CD4-positive, CD25-positive, alpha-beta regulatory T cell (primary cell): ENCODE measurements at regions not wholly inside any gene's neighbourhood (a gene's known extent, or its start where the extent isn't known, plus 50 kb on each side); places are given as distances from the start of the nearest gene placed in this dataset.
"Not testable (repeated sequence)": the region's sequence is repeated elsewhere in the genome, so short reads cannot be mapped to it uniquely, and the experiment has no call there.

Source experiments
- ATAC-seq, 2 donors: fragments of 150-1000 bp; cut with Tn5 transposase; one replicate each; pipeline ENCODE4 v1.10.0; 2021; ENCODE audit warnings: low read depth in 2 of 2, moderate number of reproducible peaks in 2 of 2, moderate library complexity in 1 of 2
- DNase-seq, 3 donors: peaks; one replicate each; pipeline versions ENCODE4 v3.0.0 to v3.0.0-alpha.2; 2012 to 2022; ENCODE audit warnings: mixed read lengths in 1 of 3
- H3K27ac ChIP-seq: one replicate; pipeline ENCODE4 v1.7.0; 2013; ENCODE audit warnings: mild to moderate bottlenecking, low read length; ENCODE audit not compliant: insufficient read depth, poor library complexity, severe bottlenecking
- H3K27me3 ChIP-seq: one replicate; pipeline ENCODE4 v1.7.0; 2013; ENCODE audit warnings: low read length; ENCODE audit not compliant: control insufficient read depth, insufficient read depth
- H3K36me3 ChIP-seq: one replicate; pipeline ENCODE4 v1.7.0; 2013; ENCODE audit warnings: mild to moderate bottlenecking, low read length, moderate library complexity; ENCODE audit not compliant: control insufficient read depth, insufficient read depth
- H3K4me1 ChIP-seq: 2 replicates; pipeline ENCODE4 v1.7.0; 2013; ENCODE audit warnings: mild to moderate bottlenecking, low read length; ENCODE audit not compliant: insufficient read depth, control insufficient read depth, poor library complexity, severe bottlenecking
- H3K4me3 ChIP-seq: one replicate; pipeline ENCODE4 v1.7.0; 2013; ENCODE audit warnings: low read depth, mild to moderate bottlenecking, low read length, moderate library complexity
- H3K9me3 ChIP-seq, 2 experiments: 1 replicate in 1 of 2; 2 replicates in 1 of 2; pipeline ENCODE4 v1.7.0; 2013; ENCODE audit warnings: low read length in 2 of 2, mild to moderate bottlenecking in 1 of 2, moderate library complexity in 1 of 2; ENCODE audit not compliant: control insufficient read depth in 2 of 2
- H3K27ac Mint-ChIP-seq, 3 donors: one replicate each; pipeline ENCODE4 v1.8.0; 2020 to 2022; ENCODE audit warnings: mild to moderate bottlenecking in 3 of 3, mixed read lengths in 3 of 3, moderate library complexity in 2 of 3
- H3K27me3 Mint-ChIP-seq: one replicate; pipeline ENCODE4 v1.8.0; 2022; ENCODE audit warnings: mild to moderate bottlenecking, mixed read lengths
- H3K36me3 Mint-ChIP-seq: one replicate; pipeline ENCODE4 v1.8.0; 2020; ENCODE audit warnings: mixed read lengths
- H3K4me1 Mint-ChIP-seq, 4 donors: one replicate each; pipeline ENCODE4 v1.8.0; 2020 to 2022; ENCODE audit warnings: mixed read lengths in 4 of 4, mild to moderate bottlenecking in 1 of 4
- H3K4me3 Mint-ChIP-seq, 4 donors: one replicate each; pipeline ENCODE4 v1.8.0; 2020 to 2022; ENCODE audit warnings: mild to moderate bottlenecking in 4 of 4, mixed read lengths in 4 of 4, moderate library complexity in 3 of 4
- H3K9me3 Mint-ChIP-seq, 7 donors: one replicate each; pipeline ENCODE4 v1.8.0; 2020 to 2022; ENCODE audit warnings: mixed read lengths in 7 of 7, mild to moderate bottlenecking in 3 of 7, moderate library complexity in 2 of 7

- not testable (repeated sequence) for H3K36me3 Mint-ChIP-seq, H3K4me3 Mint-ChIP-seq, H3K27ac ChIP-seq, H3K4me1 Mint-ChIP-seq, H3K27me3 ChIP-seq, H3K4me3 ChIP-seq, H3K4me1 ChIP-seq, ATAC-seq, H3K27ac Mint-ChIP-seq, H3K36me3 ChIP-seq, DNase-seq
- Mint-ChIP-seq H3K27me3 (peaks cover 12% of the 10 kb centered on the region), H3K9me3 (peaks cover 0 to 29% (median 7%) of the 10 kb centered on the region in 7 donors)
- peaks cover 3 to 19% of the 10 kb centered on the region in 2 experiments for H3K9me3 ChIP-seq
Observed at GRCh38 chr3:28156599-28156998, 84.8 kb upstream of the CMC1 start.

- peaks cover 9 to 20% (median 17%) of the 10 kb centered on the region in 4 donors for H3K4me1 Mint-ChIP-seq
- peaks cover 8% of the 10 kb centered on the region for H3K36me3 Mint-ChIP-seq
- H3K27ac Mint-ChIP-seq, result peak overlapping the region; percentile 35 to 98 (median 80)
- H3K4me3 Mint-ChIP-seq, result peak overlapping the region in 3 of 4 donors; percentile 13 to 70 (median 56)
- Histone ChIP-seq H3K27ac (no peak overlapping the region), H3K27me3 (peaks cover 2% of the 10 kb centered on the region), H3K4me3 (peak overlapping the region; percentile 56), H3K36me3 (no peaks in the 10 kb centered on the region), H3K9me3 (no peaks in the 10 kb centered on the region), H3K4me1 (peaks cover 6% of the 10 kb centered on the region)
- peaks cover 8% of the 10 kb centered on the region for H3K27me3 Mint-ChIP-seq
- DNase-seq (peak in 2 of 3 donors; percentile 36 to 79), ATAC-seq (peak; percentile 85 to 88)
- H3K9me3 Mint-ChIP-seq, result peaks cover 0 to 3% (median 0%) of the 10 kb centered on the region in 7 donors
Observed at GRCh38 chr3:28171962-28172361, 69.5 kb upstream of the CMC1 start.

GRCh38 chr3:28172748-28173147 lies 68.7 kb upstream of the CMC1 start:
- no peak for ATAC-seq
- peaks cover 9 to 20% (median 17%) of the 10 kb centered on the region in 4 donors for H3K4me1 Mint-ChIP-seq
- no peak overlapping the region for H3K27ac Mint-ChIP-seq
- H3K9me3 ChIP-seq, result no peaks in the 10 kb centered on the region
- peaks cover 2% of the 10 kb centered on the region for H3K27me3 ChIP-seq
- DNase-seq, result no peak
- H3K9me3 Mint-ChIP-seq, result peaks cover 0 to 3% (median 0%) of the 10 kb centered on the region in 7 donors
- H3K4me3 ChIP-seq, result no peak overlapping the region
- no peak overlapping the region for H3K27ac ChIP-seq
- H3K27me3 Mint-ChIP-seq, result peaks cover 8% of the 10 kb centered on the region
- H3K36me3 ChIP-seq, result no peaks in the 10 kb centered on the region
- H3K36me3 Mint-ChIP-seq, result peaks cover 8% of the 10 kb centered on the region
- peaks cover 6% of the 10 kb centered on the region for H3K4me1 ChIP-seq
- H3K4me3 Mint-ChIP-seq, result peak overlapping the region in 1 of 4 donors; percentile 10

- Mint-ChIP-seq H3K4me3 (peak overlapping the region in 1 of 4 donors; percentile 65), H3K36me3 (peaks cover 8% of the 10 kb centered on the region), H3K4me1 (peaks cover 9 to 20% (median 17%) of the 10 kb centered on the region in 4 donors), H3K9me3 (peaks cover 0 to 3% (median 0%) of the 10 kb centered on the region in 7 donors), H3K27ac (no peak overlapping the region), H3K27me3 (peaks cover 8% of the 10 kb centered on the region)
- H3K9me3 ChIP-seq, result no peaks in the 10 kb centered on the region
- ATAC-seq (no peak), DNase-seq (no peak)
- H3K4me3 ChIP-seq, result no peak overlapping the region
- peaks cover 2% of the 10 kb centered on the region for H3K27me3 ChIP-seq
- peaks cover 6% of the 10 kb centered on the region for H3K4me1 ChIP-seq
- H3K36me3 ChIP-seq, result no peaks in the 10 kb centered on the region
- no peak overlapping the region for H3K27ac ChIP-seq
Observed at GRCh38 chr3:28173836-28174235, 67.6 kb upstream of the CMC1 start.

- Mint-ChIP-seq H3K9me3 (peaks cover 0 to 4% (median 1%) of the 10 kb centered on the region in 7 donors), H3K36me3 (no peaks in the 10 kb centered on the region), H3K4me1 (no peaks in the 10 kb centered on the region), H3K27ac (no peak overlapping the region), H3K4me3 (no peak overlapping the region), H3K27me3 (peaks cover 4% of the 10 kb centered on the region)
- Histone ChIP-seq H3K9me3 (no peaks in the 10 kb centered on the region), H3K4me3 (no peak overlapping the region), H3K27ac (no peak overlapping the region), H3K4me1 (no peaks in the 10 kb centered on the region), H3K27me3 (no peaks in the 10 kb centered on the region), H3K36me3 (no peaks in the 10 kb centered on the region)
- ATAC-seq (no peak), DNase-seq (no peak)
Observed at GRCh38 chr3:28186748-28187147, 54.7 kb upstream of the CMC1 start.

DNA sequence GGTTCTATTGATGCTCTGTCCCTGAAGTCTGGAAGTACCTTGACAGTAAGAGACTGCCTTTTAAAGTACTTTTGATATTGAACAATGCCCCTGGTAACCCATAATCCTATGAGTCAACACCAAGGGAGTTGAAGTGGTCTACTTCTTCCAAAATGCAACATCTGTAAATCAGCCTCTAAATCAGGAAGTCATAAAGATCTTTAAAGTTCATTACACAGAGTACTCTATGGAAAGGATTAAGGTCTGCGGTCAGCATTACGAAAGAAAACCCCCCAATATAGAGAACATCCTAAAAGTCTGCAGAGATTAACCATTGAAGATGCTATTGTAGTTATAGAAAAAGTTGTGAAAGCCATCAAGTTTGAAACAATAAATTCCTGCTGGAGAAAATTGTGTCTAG lies 52.7 kb upstream of the CMC1 start:
- Mint-ChIP-seq H3K4me1 (no peaks in the 10 kb centered on the region), H3K27me3 (peaks cover 4% of the 10 kb centered on the region), H3K27ac (no peak overlapping the region), H3K4me3 (no peak overlapping the region), H3K36me3 (no peaks in the 10 kb centered on the region), H3K9me3 (peaks cover 0 to 5% (median 0%) of the 10 kb centered on the region in 7 donors)
- no peaks in the 10 kb centered on the region for H3K36me3 ChIP-seq
- H3K27me3 ChIP-seq, result no peaks in the 10 kb centered on the region
- H3K27ac ChIP-seq, result no peak overlapping the region
- DNase-seq (no peak), ATAC-seq (no peak)
- H3K4me3 ChIP-seq, result no peak overlapping the region
- H3K4me1 ChIP-seq, result no peaks in the 10 kb centered on the region
- no peaks in the 10 kb centered on the region for H3K9me3 ChIP-seq

GRCh38 chr3:28191363-28191762 lies 50.1 kb upstream of the CMC1 start:
- Mint-ChIP-seq H3K9me3 (peaks cover 0 to 5% (median 0%) of the 10 kb centered on the region in 7 donors), H3K27me3 (peaks cover 4% of the 10 kb centered on the region), H3K4me3 (no peak overlapping the region), H3K36me3 (no peaks in the 10 kb centered on the region), H3K4me1 (no peaks in the 10 kb centered on the region), H3K27ac (no peak overlapping the region)
- DNase-seq (no peak), ATAC-seq (no peak)
- Histone ChIP-seq H3K4me1 (no peaks in the 10 kb centered on the region), H3K9me3 (no peaks in the 10 kb centered on the region), H3K27ac (no peak overlapping the region), H3K27me3 (no peaks in the 10 kb centered on the region), H3K4me3 (no peak overlapping the region), H3K36me3 (no peaks in the 10 kb centered on the region)
